22Rv1 (cell line): ENCODE measurements at regions not wholly inside any gene's neighbourhood (a gene's known extent, or its start where the extent isn't known, plus 50 kb on each side); places are given as distances from the start of the nearest gene placed in this dataset.

Source experiments
- CTCF ChIP-seq: fragments of 450-650 bp; IDR thresholded peaks from 2 replicates; pipeline ENCODE4 v1.5.1; 2017; ENCODE audit warnings: mild to moderate bottlenecking
- ZFX ChIP-seq: fragments of 450-650 bp; IDR thresholded peaks from 2 replicates; pipeline ENCODE4 v1.6.1; 2017; ENCODE audit warnings: antibody characterized with exemption, borderline replicate concordance

- TF ChIP-seq CTCF (no peak), ZFX (no peak)
These were observed 80.9 kb upstream of the ZNF804A start for GRCh38 chr2:184517402-184517801.
